ENCODE measurements at regions not wholly inside any gene's neighbourhood (a gene's known extent, or its start where the extent isn't known, plus 50 kb on each side); places are given as distances from the start of the nearest gene placed in this dataset.

- Histone ChIP-seq H3K36me3 (ENCODE audit: control insufficient read depth in 2 of 3, insufficient read depth in 3 of 3, low read length in 3 of 3) (no peaks in the 10 kb centered on the region), H3K4me3 (ENCODE audit: low read length) (no peak overlapping the region), H3K4me1 (ENCODE audit: control insufficient read depth in 2 of 2, insufficient read depth in 2 of 2, low read length in 2 of 2) (no peaks in the 10 kb centered on the region), H3K27me3 (ENCODE audit: control insufficient read depth in 2 of 2, insufficient read depth in 2 of 2, low read length in 2 of 2) (no peaks in the 10 kb centered on the region), H3K27ac (ENCODE audit: low read depth, low read length) (no peak overlapping the region), H3K9me3 (ENCODE audit: control insufficient read depth in 2 of 3, low read length in 3 of 3) (no peaks in the 10 kb centered on the region)
- no peak overlapping the region for H3K27ac Mint-ChIP-seq
- no peaks in the 10 kb centered on the region for H3K27me3 Mint-ChIP-seq
- no peak for DNase-seq
- H3K4me1 Mint-ChIP-seq, result no peaks in the 10 kb centered on the region
- ChIA-PET CTCF (no interaction called here), POLR2A (no interaction called here)
- intact Hi-C loops (cut with micrococcal nuclease), result no loop called here
- ATAC-seq, result no peak
- H3K4me3 Mint-ChIP-seq, result no peak overlapping the region
- peaks cover 0 to 20% (median 5%) of the 10 kb centered on the region in 11 donors for H3K9me3 Mint-ChIP-seq
- no peaks in the 10 kb centered on the region for H3K36me3 Mint-ChIP-seq
Measured at GRCh38 chr7:13602036-13602435, 387.4 kb downstream of the ETV1 start.

DNA sequence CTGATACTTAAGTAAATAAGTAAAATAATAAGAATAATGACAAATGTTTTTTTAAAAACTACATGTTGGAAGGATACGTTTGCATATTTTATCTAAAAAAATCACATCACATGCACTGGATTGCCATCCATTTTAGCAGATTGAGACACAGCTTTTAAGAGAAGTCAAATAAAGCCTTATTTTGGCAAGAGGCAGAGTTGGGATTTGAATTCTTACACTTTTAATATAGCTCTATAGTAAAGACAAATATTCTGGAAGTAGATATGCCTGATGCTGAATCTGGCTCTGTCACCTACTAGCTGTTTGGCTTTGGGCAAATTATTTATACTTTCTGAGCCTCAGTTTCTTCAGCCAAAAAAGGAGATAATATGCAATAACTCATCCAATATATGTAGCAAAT, 386.4 kb downstream of the ETV1 start:
- Mint-ChIP-seq H3K36me3 (no peaks in the 10 kb centered on the region), H3K27ac (no peak overlapping the region), H3K4me1 (no peaks in the 10 kb centered on the region), H3K9me3 (peaks cover 0 to 22% (median 5%) of the 10 kb centered on the region in 11 donors), H3K4me3 (no peak overlapping the region), H3K27me3 (no peaks in the 10 kb centered on the region)
- no peaks in the 10 kb centered on the region for H3K36me3 ChIP-seq (ENCODE audit: control insufficient read depth in 2 of 3, insufficient read depth in 3 of 3, low read length in 3 of 3)
- ChIA-PET CTCF (no interaction called here), POLR2A (no interaction called here)
- no peak overlapping the region for H3K4me3 ChIP-seq (ENCODE audit: low read length)
- ATAC-seq, result no peak
- no peak overlapping the region for H3K27ac ChIP-seq (ENCODE audit: low read depth, low read length)
- intact Hi-C loops (cut with micrococcal nuclease), result no loop called here
- DNase-seq, result no peak
- no peaks in the 10 kb centered on the region for H3K4me1 ChIP-seq (ENCODE audit: control insufficient read depth in 2 of 2, insufficient read depth in 2 of 2, low read length in 2 of 2)
- no peaks in the 10 kb centered on the region for H3K27me3 ChIP-seq (ENCODE audit: control insufficient read depth in 2 of 2, insufficient read depth in 2 of 2, low read length in 2 of 2)
- H3K9me3 ChIP-seq (ENCODE audit: control insufficient read depth in 2 of 3, low read length in 3 of 3), result no peaks in the 10 kb centered on the region

- Histone ChIP-seq H3K27ac (ENCODE audit: low read depth, low read length) (no peak overlapping the region), H3K36me3 (ENCODE audit: control insufficient read depth in 2 of 3, insufficient read depth in 3 of 3, low read length in 3 of 3) (no peaks in the 10 kb centered on the region), H3K4me3 (ENCODE audit: low read length) (no peak overlapping the region), H3K9me3 (ENCODE audit: control insufficient read depth in 2 of 3, low read length in 3 of 3) (no peaks in the 10 kb centered on the region), H3K4me1 (ENCODE audit: control insufficient read depth in 2 of 2, insufficient read depth in 2 of 2, low read length in 2 of 2) (no peaks in the 10 kb centered on the region), H3K27me3 (ENCODE audit: control insufficient read depth in 2 of 2, insufficient read depth in 2 of 2, low read length in 2 of 2) (no peaks in the 10 kb centered on the region)
- H3K27ac Mint-ChIP-seq, result no peak overlapping the region
- DNase-seq (no peak), ATAC-seq (no peak)
- ChIA-PET CTCF (no interaction called here), POLR2A (no interaction called here)
- intact Hi-C loops (cut with micrococcal nuclease), result no loop called here
- no peaks in the 10 kb centered on the region for H3K36me3 Mint-ChIP-seq
- H3K4me3 Mint-ChIP-seq, result no peak overlapping the region
- no peaks in the 10 kb centered on the region for H3K4me1 Mint-ChIP-seq
- no peaks in the 10 kb centered on the region for H3K27me3 Mint-ChIP-seq
- H3K9me3 Mint-ChIP-seq, result peaks cover 0 to 22% (median 6%) of the 10 kb centered on the region in 11 donors
Measured at GRCh38 chr7:13603661-13604060, 385.8 kb downstream of the ETV1 start.

DNA sequence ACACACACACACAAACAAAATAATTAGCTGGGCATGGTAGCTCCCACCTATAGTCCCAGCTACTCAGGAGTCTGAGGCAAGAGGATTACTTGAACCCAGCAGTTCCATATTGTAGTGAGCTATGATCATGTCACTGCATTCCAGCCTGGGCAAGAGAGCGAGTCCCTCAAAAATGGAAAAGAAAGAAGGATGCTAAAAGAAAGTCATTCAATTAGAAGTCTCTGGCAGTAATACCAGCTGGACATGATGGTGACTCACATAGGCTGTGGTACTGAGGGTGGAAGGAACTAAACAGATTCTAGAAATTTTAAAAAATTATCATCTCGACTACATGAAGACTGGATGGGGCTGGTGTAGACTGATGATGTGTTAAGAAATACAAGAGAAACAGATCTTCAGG, 385.3 kb downstream of the ETV1 start:
- intact Hi-C loops (cut with micrococcal nuclease), result no loop called here
- ChIA-PET CTCF (no interaction called here), POLR2A (no interaction called here)
- Histone ChIP-seq H3K9me3 (ENCODE audit: control insufficient read depth in 2 of 3, low read length in 3 of 3) (no peaks in the 10 kb centered on the region), H3K27me3 (ENCODE audit: control insufficient read depth in 2 of 2, insufficient read depth in 2 of 2, low read length in 2 of 2) (no peaks in the 10 kb centered on the region), H3K27ac (ENCODE audit: low read depth, low read length) (no peak overlapping the region), H3K36me3 (ENCODE audit: control insufficient read depth in 2 of 3, insufficient read depth in 3 of 3, low read length in 3 of 3) (no peaks in the 10 kb centered on the region), H3K4me3 (ENCODE audit: low read length) (no peak overlapping the region), H3K4me1 (ENCODE audit: control insufficient read depth in 2 of 2, insufficient read depth in 2 of 2, low read length in 2 of 2) (no peaks in the 10 kb centered on the region)
- Mint-ChIP-seq H3K4me3 (no peak overlapping the region), H3K9me3 (peaks cover 0 to 22% (median 6%) of the 10 kb centered on the region in 11 donors), H3K27me3 (no peaks in the 10 kb centered on the region), H3K27ac (no peak overlapping the region), H3K36me3 (no peaks in the 10 kb centered on the region), H3K4me1 (no peaks in the 10 kb centered on the region)
- no peak for ATAC-seq
- no peak for DNase-seq

GRCh38 chr7:13610372-13610771, 379.1 kb downstream of the ETV1 start:
- no peaks in the 10 kb centered on the region for H3K27me3 Mint-ChIP-seq
- Histone ChIP-seq H3K27ac (ENCODE audit: low read depth, low read length) (no peak overlapping the region), H3K27me3 (ENCODE audit: control insufficient read depth in 2 of 2, insufficient read depth in 2 of 2, low read length in 2 of 2) (no peaks in the 10 kb centered on the region), H3K4me1 (ENCODE audit: control insufficient read depth in 2 of 2, insufficient read depth in 2 of 2, low read length in 2 of 2) (no peaks in the 10 kb centered on the region), H3K36me3 (ENCODE audit: control insufficient read depth in 2 of 3, insufficient read depth in 3 of 3, low read length in 3 of 3) (no peaks in the 10 kb centered on the region), H3K9me3 (ENCODE audit: control insufficient read depth in 2 of 3, low read length in 3 of 3) (no peaks in the 10 kb centered on the region), H3K4me3 (ENCODE audit: low read length) (no peak overlapping the region)
- POLR2A ChIA-PET, result no interaction called here
- ATAC-seq, result no peak
- DNase-seq, result no peak
- peaks cover 0 to 13% (median 5%) of the 10 kb centered on the region in 11 donors for H3K9me3 Mint-ChIP-seq
- CTCF ChIA-PET, result no interaction called here
- H3K4me1 Mint-ChIP-seq, result no peaks in the 10 kb centered on the region
- H3K4me3 Mint-ChIP-seq, result no peak overlapping the region
- intact Hi-C loops (cut with micrococcal nuclease), result no loop called here
- H3K27ac Mint-ChIP-seq, result no peak overlapping the region
- no peaks in the 10 kb centered on the region for H3K36me3 Mint-ChIP-seq

DNA sequence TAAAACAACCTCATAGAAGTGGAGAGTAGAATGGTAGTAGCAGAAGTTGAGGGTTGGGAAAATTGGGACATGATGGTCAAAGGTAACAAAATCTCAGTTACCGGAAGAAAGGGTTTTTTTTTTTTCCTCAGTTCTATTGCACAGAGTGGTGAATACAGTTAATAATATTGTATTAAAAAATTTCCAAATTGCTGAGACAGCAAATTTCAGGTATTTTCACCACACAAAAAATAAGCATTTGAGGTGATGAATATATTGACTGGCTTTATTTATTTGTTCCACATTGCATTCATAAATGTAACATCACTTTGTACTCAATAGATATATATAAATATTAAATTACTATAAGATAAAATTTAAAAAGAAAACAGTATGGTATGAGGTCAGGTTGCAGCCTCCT, 373.8 kb downstream of the ETV1 start:
- Histone ChIP-seq H3K36me3 (ENCODE audit: control insufficient read depth in 2 of 3, insufficient read depth in 3 of 3, low read length in 3 of 3) (no peaks in the 10 kb centered on the region), H3K27ac (ENCODE audit: low read depth, low read length) (no peak overlapping the region), H3K9me3 (ENCODE audit: control insufficient read depth in 2 of 3, low read length in 3 of 3) (no peaks in the 10 kb centered on the region), H3K27me3 (ENCODE audit: control insufficient read depth in 2 of 2, insufficient read depth in 2 of 2, low read length in 2 of 2) (no peaks in the 10 kb centered on the region), H3K4me1 (ENCODE audit: control insufficient read depth in 2 of 2, insufficient read depth in 2 of 2, low read length in 2 of 2) (no peaks in the 10 kb centered on the region), H3K4me3 (ENCODE audit: low read length) (no peak overlapping the region)
- Mint-ChIP-seq H3K27me3 (no peaks in the 10 kb centered on the region), H3K9me3 (peaks cover 0 to 6% (median 2%) of the 10 kb centered on the region in 11 donors), H3K4me1 (no peaks in the 10 kb centered on the region), H3K36me3 (no peaks in the 10 kb centered on the region), H3K27ac (no peak overlapping the region), H3K4me3 (no peak overlapping the region)
- CTCF ChIA-PET, result no interaction called here
- no peak for DNase-seq
- no peak for ATAC-seq
- POLR2A ChIA-PET, result no interaction called here
- intact Hi-C loops (cut with micrococcal nuclease), result no loop called here

DNA sequence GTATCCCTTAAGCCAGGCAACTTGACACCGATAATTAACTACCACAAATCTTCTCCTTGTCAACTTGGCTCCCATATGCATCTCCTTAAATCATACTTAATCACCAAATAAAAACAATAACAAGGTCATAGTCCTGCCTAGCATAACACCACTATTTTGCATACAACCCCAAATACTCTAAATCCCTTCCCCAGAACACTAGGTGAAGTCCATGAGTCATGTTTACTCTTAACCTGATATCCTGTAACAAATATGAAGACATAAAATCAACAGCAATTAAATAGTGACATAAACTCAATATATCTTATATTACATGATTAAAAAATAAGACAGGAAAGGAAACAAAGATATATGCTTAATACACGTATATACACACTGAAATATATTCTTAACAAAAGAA, 362.0 kb downstream of the ETV1 start:
- Histone ChIP-seq H3K27me3 (ENCODE audit: control insufficient read depth in 2 of 2, insufficient read depth in 2 of 2, low read length in 2 of 2) (no peaks in the 10 kb centered on the region), H3K27ac (ENCODE audit: low read depth, low read length) (no peak overlapping the region), H3K36me3 (ENCODE audit: control insufficient read depth in 2 of 3, insufficient read depth in 3 of 3, low read length in 3 of 3) (no peaks in the 10 kb centered on the region), H3K4me1 (ENCODE audit: control insufficient read depth in 2 of 2, insufficient read depth in 2 of 2, low read length in 2 of 2) (no peaks in the 10 kb centered on the region), H3K4me3 (ENCODE audit: low read length) (no peak overlapping the region), H3K9me3 (ENCODE audit: control insufficient read depth in 2 of 3, low read length in 3 of 3) (no peaks in the 10 kb centered on the region)
- Mint-ChIP-seq H3K4me3 (no peak overlapping the region), H3K27ac (no peak overlapping the region), H3K36me3 (no peaks in the 10 kb centered on the region), H3K27me3 (no peaks in the 10 kb centered on the region), H3K4me1 (no peaks in the 10 kb centered on the region), H3K9me3 (peaks cover 0 to 14% (median 3%) of the 10 kb centered on the region in 11 donors)
- ATAC-seq, result no peak
- ChIA-PET CTCF (no interaction called here), POLR2A (no interaction called here)
- intact Hi-C loops (cut with micrococcal nuclease), result no loop called here
- no peak for DNase-seq
